ENCODE measurements at regions not wholly inside any gene's neighbourhood (a gene's known extent, or its start where the extent isn't known, plus 50 kb on each side); places are given as distances from the start of the nearest gene placed in this dataset.

DNA sequence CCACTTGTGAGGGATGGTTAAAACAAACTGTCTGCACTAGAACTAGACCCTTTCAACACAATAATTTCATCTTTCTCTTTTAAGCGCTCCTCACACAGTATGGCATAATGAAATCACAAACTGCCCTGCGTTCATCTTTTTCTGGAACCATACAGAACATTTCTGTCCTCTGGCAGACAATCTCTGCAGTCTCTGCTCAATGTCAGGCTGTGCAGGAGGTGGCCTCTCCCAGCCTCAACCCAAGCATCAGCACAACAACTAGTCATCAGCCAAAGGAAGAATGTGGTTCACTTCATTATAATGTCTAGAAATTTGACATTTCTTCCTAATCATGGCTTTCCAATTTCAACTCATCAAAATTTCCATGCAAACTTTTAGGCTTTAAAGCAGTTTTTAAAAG, 125.1 kb upstream of the STARD13 start:
- H3K23ac ChIP-seq (ENCODE audit: low read depth, low read length): no peak overlapping the region
- H3K4me2 ChIP-seq (ENCODE audit: low read depth, low read length): no peak overlapping the region
- DNase-seq: no peak
- H3K36me3 ChIP-seq (ENCODE audit: control insufficient read depth, insufficient read depth, low read length): no peaks in the 10 kb centered on the region
- H2BK20ac ChIP-seq (ENCODE audit: low read depth, low read length): no peak overlapping the region
- H3K4me3 ChIP-seq (ENCODE audit: insufficient read depth, low read depth, low read length): no peak overlapping the region
- H4K8ac ChIP-seq (ENCODE audit: low read depth in 2 of 2, low read length in 2 of 2): peak overlapping the region in 1 of 2 experiments; percentile 7; a peak in 1 of 4 replicates
- no peak overlapping the region for H3K27ac ChIP-seq (ENCODE audit: insufficient read depth, low read length)
- peak overlapping the region; percentile 17 for H2BK120ac ChIP-seq (ENCODE audit: low read depth, low read length)
- no peak overlapping the region for H2BK5ac ChIP-seq (ENCODE audit: low read depth, low read length, poor library complexity, severe bottlenecking)
- no peaks in the 10 kb centered on the region for H3K9me3 ChIP-seq (ENCODE audit: control insufficient read depth, insufficient read depth, low read length)
- no peaks in the 10 kb centered on the region for H3K79me1 ChIP-seq (ENCODE audit: low read depth in 1 of 2, low read length in 2 of 2)
- no peak overlapping the region for H2AFZ ChIP-seq (replicated peaks; ENCODE audit: low read length, poor library complexity)
- no peaks in the 10 kb centered on the region for H3K27me3 ChIP-seq (ENCODE audit: control insufficient read depth, insufficient read depth, low read length)
- no TSS peak for BruUV-seq (replicated peaks)
- H2AK9ac ChIP-seq (replicated peaks; ENCODE audit: low read depth, low read length, poor library complexity): no peak overlapping the region
- no peak overlapping the region for H3K14ac ChIP-seq (replicated peaks; ENCODE audit: low read depth, low read length)
- no peaks in the 10 kb centered on the region for H3K9me1 ChIP-seq (ENCODE audit: insufficient read depth, low read length)
- H3K4me1 ChIP-seq (ENCODE audit: control insufficient read depth, insufficient read depth, low read length): peaks cover 5% of the 10 kb centered on the region; the same call in 1 of the 2 replicates
- H4K5ac ChIP-seq (ENCODE audit: low read depth, low read length): peak overlapping the region; percentile 88
- no peak overlapping the region; the same call in 1 of the 2 replicates for H2AK5ac ChIP-seq (ENCODE audit: low read depth, low read length)
- intact Hi-C loops (cut with micrococcal nuclease): no loop called here
- ChIA-PET POLR2A (ENCODE audit: unreplicated experiment) (no interaction called here), CTCF (no interaction called here)
- no peak for TF ChIP-seq CEBPB (IDR thresholded peaks at IDR 0.05; ENCODE audit: low read depth, low read length)
- TF ChIP-seq MAZ (IDR thresholded peaks at IDR 0.05; ENCODE audit: borderline replicate concordance, low read depth, low read length): no peak
- TF ChIP-seq FOS (IDR thresholded peaks at IDR 0.05; ENCODE audit: low read depth, low read length): no peak
- no peak for TF ChIP-seq RFX5 (IDR thresholded peaks at IDR 0.05; ENCODE audit: low read depth, low read length)
- TF ChIP-seq BHLHE40 (IDR thresholded peaks at IDR 0.05; ENCODE audit: low read depth, low read length): no peak
- no peak for TF ChIP-seq CHD1 (IDR thresholded peaks at IDR 0.05; ENCODE audit: low read depth, low read length)
- no peak for TF ChIP-seq RCOR1 (IDR thresholded peaks at IDR 0.05; ENCODE audit: insufficient replicate concordance, low read length)
- no peak for TF ChIP-seq NFE2L2 (IDR thresholded peaks at IDR 0.05; ENCODE audit: low read depth, low read length)
- TF ChIP-seq MXI1 (IDR thresholded peaks at IDR 0.05; ENCODE audit: borderline replicate concordance, low read depth, low read length): no peak
- TF ChIP-seq MAFK (IDR thresholded peaks at IDR 0.05; ENCODE audit: low read depth, low read length): no peak
- TF ChIP-seq POLR2A (IDR thresholded peaks at IDR 0.05; ENCODE audit: low read depth, low read length): no peak
- no peak for TF ChIP-seq RAD21 (IDR thresholded peaks at IDR 0.05; ENCODE audit: low read length)
- TF ChIP-seq, protein P1, sequence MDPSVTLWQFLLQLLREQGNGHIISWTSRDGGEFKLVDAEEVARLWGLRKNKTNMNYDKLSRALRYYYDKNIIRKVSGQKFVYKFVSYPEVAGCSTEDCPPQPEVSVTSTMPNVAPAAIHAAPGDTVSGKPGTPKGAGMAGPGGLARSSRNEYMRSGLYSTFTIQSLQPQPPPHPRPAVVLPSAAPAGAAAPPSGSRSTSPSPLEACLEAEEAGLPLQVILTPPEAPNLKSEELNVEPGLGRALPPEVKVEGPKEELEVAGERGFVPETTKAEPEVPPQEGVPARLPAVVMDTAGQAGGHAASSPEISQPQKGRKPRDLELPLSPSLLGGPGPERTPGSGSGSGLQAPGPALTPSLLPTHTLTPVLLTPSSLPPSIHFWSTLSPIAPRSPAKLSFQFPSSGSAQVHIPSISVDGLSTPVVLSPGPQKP (IDR thresholded peaks at IDR 0.05; ENCODE audit: borderline replicate concordance, low read depth, low read length): no peak
- TF ChIP-seq CTCF (conservative IDR thresholded peaks at IDR 0.05; ENCODE audit: low read depth, low read length): no peak
- TF ChIP-seq, protein P2, sequence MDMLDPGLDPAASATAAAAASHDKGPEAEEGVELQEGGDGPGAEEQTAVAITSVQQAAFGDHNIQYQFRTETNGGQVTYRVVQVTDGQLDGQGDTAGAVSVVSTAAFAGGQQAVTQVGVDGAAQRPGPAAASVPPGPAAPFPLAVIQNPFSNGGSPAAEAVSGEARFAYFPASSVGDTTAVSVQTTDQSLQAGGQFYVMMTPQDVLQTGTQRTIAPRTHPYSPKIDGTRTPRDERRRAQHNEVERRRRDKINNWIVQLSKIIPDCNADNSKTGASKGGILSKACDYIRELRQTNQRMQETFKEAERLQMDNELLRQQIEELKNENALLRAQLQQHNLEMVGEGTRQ (IDR thresholded peaks at IDR 0.05; ENCODE audit: low read depth, low read length): no peak
- peak overlapping the region; percentile 21; the same call in 1 of the 2 replicates for H4K91ac ChIP-seq (ENCODE audit: insufficient read depth, low read depth, low read length)
- 100% methylated on average over 1 of the region's 2 CpGs; no CpG with 5 or more reads in 1 of the 2 experiments for WGBS, 2 experiments (ENCODE audit: extremely low coverage in 2 of 2, insufficient read length in 1 of 2)
- no peak overlapping the region for H3K9ac ChIP-seq (ENCODE audit: low read depth, low read length)
- no peaks in the 10 kb centered on the region for H4K20me1 ChIP-seq (ENCODE audit: insufficient read depth, low read length)
- H3K4ac ChIP-seq (ENCODE audit: low read depth, low read length): peak overlapping the region; percentile 11; the same call in 1 of the 2 replicates
- no peak for ATAC-seq (ENCODE audit: low read depth)
- H2BK15ac ChIP-seq (ENCODE audit: low read depth, low read length): 0 out of 3 replicates have a peak overlapping the region, but pooled peaks have one; percentile 0
- dilution Hi-C loops (cut with HindIII; ENCODE audit: low sequenced_read_pairs, unreplicated experiment): no loop called here
- H3K56ac ChIP-seq (ENCODE audit: extremely low read depth, insufficient read depth, low read length): no peak overlapping the region
- in situ Hi-C loops (cut with MboI; ENCODE audit: low sequenced_read_pairs): no loop called here
- peak overlapping the region; percentile 83 for H3K18ac ChIP-seq (ENCODE audit: low read depth, low read length)

Measured in IMR-90 (cell line).